ENCODE measurements at regions not wholly inside any gene's neighbourhood (a gene's known extent, or its start where the extent isn't known, plus 50 kb on each side); places are given as distances from the start of the nearest gene placed in this dataset.

DNA sequence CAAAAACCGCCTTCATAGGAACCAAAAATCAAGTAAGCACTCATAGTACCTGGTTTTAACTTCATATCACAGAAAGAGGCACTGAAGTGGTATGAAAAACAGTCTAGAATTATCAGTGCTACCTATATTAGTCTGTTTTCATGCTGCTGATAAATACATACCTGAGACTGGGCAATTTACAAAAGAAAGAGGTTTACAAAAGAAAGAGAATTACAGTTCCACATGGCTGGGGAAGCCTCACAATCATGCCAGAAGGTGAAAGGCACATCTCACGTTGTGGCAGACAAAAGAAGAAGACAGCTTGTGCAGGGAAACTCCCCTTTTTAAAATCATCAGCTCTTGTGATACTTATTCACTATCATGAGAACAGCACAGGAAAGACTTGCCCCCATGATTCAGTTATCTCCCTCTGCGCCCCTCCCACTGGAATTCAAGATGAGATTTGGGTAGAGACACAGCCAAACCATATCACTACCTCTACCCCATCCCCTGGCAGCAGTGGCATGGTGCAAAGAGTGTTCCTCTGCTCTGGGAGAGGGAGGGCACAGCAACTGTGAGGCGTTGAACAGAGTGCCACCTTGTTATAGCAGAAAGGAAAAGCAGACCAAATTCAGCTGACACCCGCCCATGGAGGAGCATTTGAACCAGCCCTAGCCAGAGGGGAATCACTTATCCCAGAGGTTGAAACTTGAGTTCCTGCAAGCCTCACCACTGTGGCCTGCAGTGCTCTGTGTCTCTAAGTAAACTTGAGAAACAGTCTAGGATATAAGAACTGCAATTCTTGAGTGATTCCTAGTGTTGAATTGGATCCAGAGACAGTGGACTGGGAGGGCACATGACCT lies 61.9 kb upstream of the PTPRZ1 start:
- no peak for DNase-seq

DNA sequence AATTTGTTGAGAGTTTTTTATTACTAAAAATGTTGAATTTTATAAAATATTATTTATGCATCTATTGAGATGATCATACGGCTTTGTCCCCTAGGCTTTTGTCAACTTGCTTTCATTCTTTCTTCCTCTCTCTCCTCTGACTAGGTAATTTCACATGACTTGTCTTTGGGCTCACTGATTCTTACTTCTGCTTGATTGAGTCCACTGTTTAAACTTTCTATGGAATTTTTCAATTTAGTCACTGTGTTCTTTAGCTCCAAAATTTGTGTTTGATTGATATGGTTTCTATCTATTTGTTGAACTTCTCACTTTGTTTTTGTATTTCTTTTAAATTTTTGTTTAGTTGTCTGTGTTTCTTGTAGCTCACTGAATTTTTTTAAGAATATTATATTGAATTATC lies 65.9 kb upstream of the PTPRZ1 start:
- no peak for DNase-seq

DNA sequence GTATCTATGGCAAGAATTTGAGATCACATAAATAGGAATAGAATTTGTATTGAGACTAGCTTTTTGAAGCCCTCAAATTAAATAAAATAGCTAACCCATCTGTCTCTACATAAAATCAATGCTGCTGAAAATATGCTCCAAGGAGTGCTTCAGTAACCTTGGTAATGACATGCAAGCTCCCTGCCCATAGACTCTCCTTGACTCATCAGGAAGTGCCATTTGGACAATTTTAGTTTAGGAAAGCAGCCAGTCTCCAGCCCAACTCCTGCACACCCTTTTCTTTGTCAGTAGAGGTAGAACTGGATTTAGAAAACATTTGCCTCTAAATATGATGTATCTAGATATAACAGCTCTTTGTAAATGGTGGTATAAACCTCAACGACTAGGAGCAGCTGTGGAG lies 69.9 kb upstream of the PTPRZ1 start:
- DNase-seq: no peak

DNA sequence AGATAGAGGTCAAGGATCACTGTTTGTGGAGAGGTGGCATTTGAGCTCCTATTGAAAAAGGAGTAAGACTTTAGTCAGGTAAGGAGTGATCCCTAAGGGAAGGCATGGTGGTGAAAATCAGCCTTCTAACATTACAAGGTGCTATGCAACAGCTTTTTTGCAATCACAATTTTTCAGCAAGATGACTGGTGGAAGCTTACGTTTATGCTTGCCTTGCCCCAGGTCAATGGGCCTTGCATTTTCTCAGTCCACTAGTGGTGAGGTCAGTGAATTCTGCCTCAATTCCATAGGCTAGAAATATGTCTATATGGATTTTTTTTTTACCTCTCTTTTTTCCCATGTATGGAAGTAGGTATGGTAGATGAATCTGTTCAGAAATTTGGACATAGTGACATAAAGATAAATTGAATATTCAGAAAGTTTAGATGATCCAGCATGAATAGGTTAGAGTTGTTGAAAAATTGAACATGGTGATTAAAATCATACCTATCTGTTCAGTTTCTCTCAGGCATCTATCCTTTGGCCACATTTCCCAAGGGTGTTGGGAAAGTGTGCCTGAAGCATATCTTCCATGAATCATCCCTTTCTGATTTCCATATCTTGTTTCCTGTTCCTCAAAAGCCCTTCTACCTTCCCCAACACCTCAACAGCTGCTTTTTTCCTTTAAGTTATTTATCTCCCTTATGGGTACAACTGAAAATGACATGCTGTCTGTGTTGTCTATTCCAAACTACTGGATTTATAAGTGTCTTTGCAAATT lies 71.9 kb upstream of the PTPRZ1 start:
- no peak for DNase-seq

DNA sequence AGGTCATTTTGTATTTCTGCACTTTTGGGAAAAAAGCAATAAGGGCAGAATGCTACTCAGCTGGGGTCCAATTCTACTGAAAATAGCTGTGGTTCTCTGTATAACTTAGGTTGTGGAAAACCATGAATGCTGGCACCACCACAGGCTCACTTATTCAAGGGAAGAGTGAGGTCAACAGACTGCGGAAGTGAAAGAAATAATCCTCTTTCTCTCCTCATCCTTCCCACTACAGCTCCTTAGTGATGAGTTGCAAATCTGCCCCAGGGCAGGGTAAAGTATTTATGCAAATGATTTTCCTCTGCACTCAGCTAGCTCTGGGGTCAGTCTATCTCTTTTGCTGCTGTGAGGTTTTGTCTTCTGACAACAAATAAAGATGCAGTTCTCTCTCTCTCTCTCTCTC lies 74.1 kb upstream of the PTPRZ1 start:
- DNase-seq: no peak

DNA sequence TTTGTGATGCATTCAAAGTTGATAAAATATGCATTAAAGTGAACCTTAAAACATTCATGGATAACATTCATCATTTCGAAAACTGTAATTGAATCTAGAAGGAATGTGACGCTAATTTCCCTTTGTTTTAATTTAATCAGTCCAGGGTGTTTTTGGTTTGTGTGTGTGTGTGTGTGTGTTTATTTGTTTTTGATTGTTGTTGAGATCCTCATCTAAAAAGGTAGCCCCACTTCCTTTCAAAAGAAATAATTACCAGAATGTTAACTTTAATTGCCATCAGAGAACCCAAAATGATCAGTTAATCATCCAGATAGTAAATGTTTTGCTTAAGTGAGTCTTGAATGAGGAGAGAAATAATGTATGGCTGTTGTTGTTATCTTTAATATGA lies 74.5 kb upstream of the PTPRZ1 start:
- DNase-seq: no peak

DNA sequence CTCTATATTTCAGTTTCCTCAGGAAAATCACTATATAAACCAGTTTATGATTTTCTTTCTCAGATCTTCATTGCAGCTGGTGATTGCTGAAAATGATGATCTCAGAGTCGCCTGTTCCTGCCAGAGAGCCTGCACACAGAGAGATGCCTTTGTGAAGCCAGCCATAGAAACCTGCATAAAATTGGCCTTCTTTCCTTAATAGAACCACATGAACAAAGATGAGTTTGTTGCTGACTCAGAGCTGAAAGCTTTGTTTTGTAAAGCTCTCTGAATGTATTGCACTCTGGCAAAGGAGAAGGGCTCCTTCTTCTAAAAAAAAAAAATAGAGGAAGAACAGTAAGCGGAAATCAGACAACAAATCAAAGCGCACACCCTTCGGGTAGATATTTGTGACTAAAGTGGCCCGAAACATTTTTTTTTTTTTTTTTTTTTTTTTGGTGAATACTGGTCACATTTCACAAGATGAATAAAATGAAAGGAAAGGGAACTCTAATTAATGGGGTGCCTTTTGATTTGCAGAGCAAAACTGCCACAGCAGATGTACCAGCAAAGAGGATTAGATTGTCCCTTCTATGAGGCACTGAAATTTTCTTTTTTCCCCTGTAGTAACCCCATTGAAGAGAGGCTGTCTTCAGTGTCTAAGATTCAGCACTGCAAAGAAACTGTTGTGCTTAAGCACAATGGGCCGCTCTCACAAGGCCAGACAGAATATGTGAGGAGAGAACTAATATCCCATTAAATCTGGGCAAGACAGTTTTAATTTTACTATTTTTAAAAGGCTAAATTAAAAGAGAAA lies 75.1 kb upstream of the PTPRZ1 start:
- no peak for DNase-seq

DNA sequence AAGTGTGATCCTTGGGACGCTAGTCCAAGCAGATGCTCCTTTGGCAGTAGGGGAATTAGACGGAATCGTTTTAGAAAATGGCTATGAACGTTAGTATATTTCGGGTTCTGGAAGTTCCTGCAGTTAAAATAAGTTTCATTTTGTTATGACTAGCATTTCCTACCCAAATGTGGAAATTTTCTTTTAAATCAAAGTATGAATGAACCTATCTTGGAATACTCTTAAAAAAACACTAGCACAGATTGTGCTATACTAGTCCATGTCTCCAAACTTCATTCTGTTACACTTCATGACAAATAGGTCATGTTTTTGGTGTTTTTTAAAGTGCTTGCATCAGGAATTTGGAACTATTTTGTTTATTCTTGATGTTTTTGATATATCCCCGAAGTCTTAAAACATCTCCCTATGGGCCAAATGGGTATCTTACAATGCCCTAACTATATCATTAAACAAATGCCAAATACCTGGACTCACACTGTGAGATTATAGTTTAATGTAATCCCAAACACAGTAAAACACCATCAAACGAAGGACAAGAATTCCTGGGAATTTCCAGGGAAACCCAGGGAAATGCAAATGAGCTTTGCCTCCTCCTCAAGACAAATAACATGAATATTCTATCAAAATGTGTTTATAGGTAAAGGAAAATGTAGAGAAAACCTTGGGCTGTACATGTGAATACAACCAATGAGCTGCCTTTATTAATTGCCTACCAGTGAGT lies 75.9 kb upstream of the PTPRZ1 start:
- DNase-seq: no peak

DNA sequence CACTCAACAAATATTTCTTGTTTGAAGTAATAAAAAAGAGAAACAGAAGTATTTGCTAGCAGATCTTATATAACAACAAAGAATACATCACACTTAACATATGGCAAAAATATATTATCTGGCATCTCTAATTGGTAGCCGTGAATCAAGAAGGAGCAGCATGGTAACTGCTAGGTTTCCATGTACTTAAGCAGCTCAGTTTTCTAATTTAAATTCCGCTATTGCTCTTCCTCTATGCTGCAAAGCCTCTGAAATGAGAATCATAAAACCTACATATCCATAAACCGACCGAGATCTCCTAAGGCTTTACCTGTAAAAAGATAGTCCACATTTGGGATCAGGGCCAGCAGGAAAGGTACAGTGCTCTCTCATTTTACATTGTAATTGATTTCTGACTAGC lies 76.6 kb upstream of the PTPRZ1 start:
- no peak for DNase-seq

DNA sequence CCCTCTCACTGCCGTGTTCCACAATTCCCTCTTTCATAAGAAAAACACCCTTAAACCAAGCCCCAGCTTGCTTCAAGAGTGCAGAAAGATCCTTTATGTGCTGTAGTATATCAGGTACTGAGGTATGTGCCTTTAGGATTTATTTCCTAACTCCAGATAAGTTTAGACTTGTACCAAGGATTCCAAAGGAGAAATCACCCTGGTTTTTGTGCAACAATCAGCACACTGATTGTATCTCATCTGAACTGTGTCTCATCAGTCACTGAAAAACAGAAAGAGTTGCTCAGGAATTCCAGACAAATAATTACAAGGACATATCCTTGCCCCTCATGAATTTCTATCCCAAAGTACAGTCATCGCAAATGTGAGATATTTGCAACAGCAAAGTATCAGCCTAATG lies 77.2 kb upstream of the PTPRZ1 start:
- DNase-seq: no peak

DNA sequence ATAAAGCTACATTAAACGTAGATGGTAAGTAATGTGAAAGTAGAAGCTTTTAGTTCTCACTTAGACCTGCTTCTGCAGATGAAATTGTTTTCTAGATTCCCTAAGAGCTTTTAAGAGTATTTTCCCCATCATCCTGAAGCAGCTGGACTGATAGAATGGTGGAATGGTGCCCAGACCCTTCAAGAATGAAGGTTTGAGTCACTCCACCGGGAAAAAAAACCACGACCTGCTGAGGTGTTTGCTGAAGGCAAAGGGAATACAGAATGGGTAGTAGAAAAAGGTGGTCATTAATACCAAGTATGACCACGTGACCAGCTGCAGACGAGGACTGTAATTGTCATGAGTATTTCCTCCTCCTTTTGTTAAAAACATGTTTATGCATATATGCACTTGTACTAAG lies 79.2 kb upstream of the PTPRZ1 start:
- DNase-seq: no peak

DNA sequence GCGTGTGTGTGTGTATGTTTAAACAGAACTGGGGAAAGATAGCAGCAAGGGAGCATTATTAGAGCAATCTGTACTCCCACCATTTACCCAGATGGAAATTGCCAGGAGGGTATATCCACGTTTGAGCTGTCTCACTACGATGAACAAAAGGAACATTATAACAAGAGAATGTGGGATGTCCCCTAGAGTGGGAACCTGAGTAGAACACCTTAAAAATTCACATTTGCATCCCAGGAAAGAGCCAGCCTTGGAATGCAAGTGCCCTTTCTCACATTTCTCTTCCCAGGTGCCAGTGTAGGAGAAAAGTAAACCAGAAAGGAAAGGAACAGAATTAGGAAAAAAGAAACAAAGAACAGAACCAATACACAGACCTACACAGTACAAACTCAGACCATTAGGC lies 95.3 kb upstream of the PTPRZ1 start:
- DNase-seq: no peak

DNA sequence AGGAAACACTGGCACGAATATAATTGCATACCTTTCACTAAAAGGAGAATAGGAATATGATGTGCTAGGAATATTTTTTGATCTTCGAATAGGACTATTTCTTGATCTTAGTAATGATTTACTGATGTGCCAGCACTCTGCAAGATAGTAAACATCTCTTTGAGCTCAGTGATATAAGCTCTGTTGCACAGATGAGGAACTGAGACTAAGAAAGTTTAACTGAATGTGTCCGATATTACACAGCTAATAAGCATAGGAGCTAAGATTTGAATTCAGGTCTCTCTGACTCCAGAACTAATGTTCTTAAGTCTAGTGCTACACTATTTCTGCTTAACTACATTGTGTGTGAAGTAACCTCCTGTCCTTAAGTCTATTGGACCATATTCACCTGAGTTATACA lies 98.4 kb upstream of the PTPRZ1 start:
- DNase-seq: no peak

DNA sequence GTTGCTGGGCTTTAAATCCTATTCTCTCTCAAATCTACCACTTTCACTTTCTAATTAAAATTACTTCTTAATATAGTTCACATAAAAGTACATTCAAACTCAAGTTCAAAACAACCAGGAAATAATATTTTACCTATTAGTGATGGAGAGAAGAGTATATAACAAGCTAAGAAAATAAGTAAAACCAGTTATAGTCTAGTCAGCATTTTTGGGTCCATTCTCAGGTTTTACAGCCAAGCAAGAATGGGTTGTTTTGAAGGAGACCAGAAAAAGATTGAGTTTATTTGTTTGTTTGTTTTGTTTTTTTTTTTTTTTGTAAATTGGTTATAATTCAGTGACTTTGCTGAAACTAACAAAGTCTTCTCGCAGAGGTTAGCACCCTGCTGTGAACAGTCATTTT lies 106.3 kb upstream of the PTPRZ1 start:
- no peak for DNase-seq

DNA sequence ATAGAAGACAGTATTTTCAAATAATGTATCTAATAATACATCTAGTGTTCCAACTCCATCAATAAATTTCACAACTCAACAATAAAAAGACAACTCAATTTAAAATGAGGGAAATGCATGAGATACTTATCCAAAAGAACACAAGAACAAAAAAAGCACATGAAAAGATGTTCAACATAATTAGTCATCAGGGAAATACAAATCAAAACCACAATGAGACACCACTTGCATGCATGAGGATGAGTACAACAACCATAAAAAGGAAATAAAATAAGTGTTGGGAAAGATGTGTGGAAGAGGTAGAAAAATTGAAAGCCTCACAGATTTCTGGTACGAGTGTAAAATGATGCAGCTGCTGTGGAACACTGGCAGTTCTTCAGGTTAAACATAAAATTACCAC lies 111.6 kb upstream of the PTPRZ1 start:
- no peak for DNase-seq

DNA sequence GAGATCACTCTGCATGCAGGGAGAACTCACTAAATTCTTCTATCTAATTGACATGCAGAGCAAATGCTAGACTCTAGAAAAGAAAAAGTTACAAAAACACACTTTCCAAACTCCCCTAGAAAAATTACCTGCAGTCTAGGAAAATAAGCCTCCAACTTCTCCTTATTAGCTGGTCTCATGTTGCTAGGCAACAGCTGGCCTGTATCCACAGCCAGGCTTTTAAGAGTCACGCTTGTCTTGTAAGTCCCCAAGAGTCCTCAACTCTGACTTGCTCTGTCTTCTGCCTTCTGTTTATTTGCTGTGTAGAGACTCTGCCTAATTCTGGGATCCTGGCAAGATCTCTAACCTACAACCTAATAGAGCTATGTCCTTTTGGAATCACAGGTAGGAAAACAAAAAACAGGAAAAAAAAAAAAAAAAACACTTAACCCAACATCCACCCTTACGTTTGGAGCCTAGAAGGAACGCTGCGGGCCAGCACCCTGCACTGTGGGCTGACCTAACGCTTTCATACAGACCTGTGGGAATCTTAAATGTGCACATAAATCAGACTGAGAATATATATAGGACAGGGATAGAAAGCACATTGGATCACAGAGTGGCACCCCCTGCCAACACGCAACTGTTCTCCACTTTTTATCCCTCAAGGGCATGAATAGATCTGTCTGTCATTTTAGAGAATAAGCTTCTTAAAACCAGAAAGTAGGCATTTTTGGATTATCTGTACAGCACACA lies 117.0 kb upstream of the PTPRZ1 start:
- DNase-seq: no peak

DNA sequence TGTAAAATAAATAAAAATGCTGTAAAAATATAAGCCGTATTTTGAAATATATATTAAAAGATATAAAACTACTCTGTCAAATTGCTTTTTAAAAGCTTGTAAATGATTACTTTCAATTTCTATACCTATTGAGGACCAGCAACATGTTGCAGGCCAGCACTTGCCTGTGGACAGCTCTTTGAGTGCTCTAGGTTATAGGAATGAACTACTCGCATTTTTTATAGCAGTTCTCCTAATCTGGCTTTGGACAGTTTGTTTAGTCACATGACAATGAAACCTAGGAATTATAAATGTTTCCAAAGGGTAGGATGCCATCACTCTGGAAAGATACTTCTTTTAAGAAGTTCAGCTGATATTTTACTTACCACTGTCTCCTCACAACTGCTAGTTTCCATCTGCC lies 117.7 kb upstream of the PTPRZ1 start:
- no peak for DNase-seq

DNA sequence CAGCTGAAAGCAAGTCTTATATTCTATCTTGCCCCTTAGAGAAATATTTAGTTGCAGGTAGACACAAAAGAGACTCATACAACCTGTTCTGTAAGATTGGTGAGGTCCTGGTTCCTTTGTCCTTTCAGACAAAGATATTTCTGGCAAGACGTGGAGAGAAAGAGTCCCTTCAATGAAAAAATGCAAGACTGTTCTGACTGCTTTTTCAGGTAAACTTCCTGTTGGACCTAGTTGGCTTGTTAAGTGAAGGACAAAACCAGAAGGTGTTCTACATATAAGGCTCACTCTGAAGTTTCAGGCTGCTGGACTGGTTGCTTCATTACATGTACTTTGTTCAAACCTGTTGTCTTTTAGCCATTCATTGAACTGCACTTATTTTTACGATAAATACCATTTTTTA lies 119.0 kb upstream of the PTPRZ1 start:
- DNase-seq: no peak

DNA sequence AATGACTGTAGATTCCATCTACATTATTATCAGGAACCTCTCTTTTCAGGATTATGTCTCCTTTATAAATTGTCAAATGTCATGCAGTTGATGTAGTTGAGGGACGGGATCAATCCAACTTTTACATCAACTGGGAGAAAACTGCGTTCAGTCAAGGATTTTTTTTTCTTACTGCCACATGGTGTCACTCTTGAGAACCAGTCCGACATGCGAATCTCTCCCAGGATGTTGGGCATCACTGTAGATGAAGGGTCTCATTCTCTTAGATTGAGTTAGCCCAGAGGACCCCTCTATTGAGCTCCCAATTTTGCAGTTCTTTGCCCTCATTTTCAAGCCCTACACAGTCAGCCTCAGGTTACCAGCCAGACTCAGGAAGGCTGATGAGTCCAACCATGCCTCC lies 120.3 kb upstream of the PTPRZ1 start:
- no peak for DNase-seq

DNA sequence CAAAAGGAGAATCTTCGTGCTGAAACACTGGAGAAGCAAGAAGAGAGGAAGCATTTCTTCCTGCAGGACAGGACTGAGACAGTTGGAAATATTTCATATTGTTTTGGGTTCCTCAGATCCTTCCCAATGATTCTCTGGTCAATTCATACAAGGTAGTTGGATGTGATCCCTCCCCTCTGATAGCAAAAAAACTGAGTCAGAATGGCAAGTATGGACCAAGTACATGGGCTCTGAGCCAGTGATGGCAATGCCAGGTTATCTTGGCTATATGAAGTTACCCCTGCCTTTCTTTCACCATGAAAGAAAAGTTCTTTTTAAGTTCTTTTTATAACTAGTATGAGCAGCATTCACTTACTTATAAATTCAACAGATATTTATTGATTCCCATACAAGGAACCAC lies 124.4 kb upstream of the PTPRZ1 start:
- no peak for DNase-seq

DNA sequence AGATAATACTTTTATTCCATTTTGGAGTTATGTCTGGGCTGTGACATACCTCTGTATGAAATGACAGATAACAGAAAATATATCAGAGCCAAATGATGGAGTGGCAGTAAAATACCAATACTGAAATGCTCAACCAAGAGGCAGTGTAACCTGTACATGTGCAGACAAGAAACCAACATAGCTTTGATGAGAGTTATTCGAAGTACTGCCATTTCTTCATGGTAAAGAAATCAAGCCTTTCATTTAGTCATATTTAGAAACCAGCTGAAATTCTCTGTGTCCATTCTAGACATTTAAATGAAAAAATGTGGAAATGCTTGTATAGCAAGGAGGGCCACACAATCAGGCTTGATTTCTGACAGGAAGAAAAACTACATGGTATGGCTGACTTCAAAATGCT lies 127.1 kb upstream of the PTPRZ1 start:
- DNase-seq: no peak

DNA sequence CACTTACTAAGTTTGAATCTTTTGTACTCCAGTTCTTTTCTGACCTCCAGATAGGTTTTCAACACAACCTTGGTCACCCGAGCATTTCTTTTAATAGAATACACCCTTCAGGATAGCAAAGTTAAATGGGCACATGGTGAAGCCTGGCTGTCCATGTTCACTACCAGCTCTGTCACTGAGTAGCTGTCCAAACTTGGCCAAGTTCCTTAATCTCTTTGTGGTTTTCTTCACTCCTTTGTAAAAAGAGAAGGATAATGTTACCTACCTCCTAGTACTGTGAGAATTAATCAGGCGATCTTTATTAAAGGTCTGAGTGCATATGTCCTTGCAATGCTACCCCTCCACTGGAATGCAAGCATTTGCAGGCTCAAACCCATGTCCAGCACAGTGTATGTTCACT lies 128.1 kb upstream of the PTPRZ1 start:
- DNase-seq: no peak

Measured in CD4-positive, alpha-beta T cell treated with Interleukin-12 subunit alpha and Interleukin-12 subunit beta, for 1 hour (primary cell).